SK-N-SH (cell line): ENCODE measurements at regions not wholly inside any gene's neighbourhood (a gene's known extent, or its start where the extent isn't known, plus 50 kb on each side); places are given as distances from the start of the nearest gene placed in this dataset.

Experiments used
- NRF1 ChIP-seq: IDR thresholded peaks from 2 replicates; pipeline ENCODE4 v1.6.1; 2012; ENCODE audit warnings: low read depth, mild to moderate bottlenecking, low read length
- POLR2AphosphoS5 ChIP-seq: IDR thresholded peaks from 2 replicates; pipeline ENCODE4 v1.6.1; 2012; ENCODE audit warnings: low read depth, low read length
- RAD21 ChIP-seq: IDR thresholded peaks from 2 replicates; pipeline ENCODE4 v1.6.1; 2012; ENCODE audit warnings: mild to moderate bottlenecking, low read length
- RXRA ChIP-seq: IDR thresholded peaks from 2 replicates; pipeline ENCODE4 v1.4.0; 2012; ENCODE audit warnings: low read depth, mild to moderate bottlenecking, borderline replicate concordance
- YY1 ChIP-seq: IDR thresholded peaks from 2 replicates; pipeline ENCODE4 v1.4.0; 2012; ENCODE audit warnings: low read depth, mild to moderate bottlenecking
- TF ChIP-seq, protein P1 (sequence below): fragments of 200-600 bp; sonication (generic); IDR thresholded peaks from 2 replicates; pipeline ENCODE4 v1.6.1; 2017; ENCODE audit warnings: antibody characterized with exemption, mild to moderate bottlenecking, moderate library complexity

GRCh38 chr10:112040696-112041095 lies 142.9 kb downstream of the GPAM start:
- TF ChIP-seq, protein P1, sequence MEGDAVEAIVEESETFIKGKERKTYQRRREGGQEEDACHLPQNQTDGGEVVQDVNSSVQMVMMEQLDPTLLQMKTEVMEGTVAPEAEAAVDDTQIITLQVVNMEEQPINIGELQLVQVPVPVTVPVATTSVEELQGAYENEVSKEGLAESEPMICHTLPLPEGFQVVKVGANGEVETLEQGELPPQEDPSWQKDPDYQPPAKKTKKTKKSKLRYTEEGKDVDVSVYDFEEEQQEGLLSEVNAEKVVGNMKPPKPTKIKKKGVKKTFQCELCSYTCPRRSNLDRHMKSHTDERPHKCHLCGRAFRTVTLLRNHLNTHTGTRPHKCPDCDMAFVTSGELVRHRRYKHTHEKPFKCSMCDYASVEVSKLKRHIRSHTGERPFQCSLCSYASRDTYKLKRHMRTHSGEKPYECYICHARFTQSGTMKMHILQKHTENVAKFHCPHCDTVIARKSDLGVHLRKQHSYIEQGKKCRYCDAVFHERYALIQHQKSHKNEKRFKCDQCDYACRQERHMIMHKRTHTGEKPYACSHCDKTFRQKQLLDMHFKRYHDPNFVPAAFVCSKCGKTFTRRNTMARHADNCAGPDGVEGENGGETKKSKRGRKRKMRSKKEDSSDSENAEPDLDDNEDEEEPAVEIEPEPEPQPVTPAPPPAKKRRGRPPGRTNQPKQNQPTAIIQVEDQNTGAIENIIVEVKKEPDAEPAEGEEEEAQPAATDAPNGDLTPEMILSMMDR, result no peak
- TF ChIP-seq RXRA, result no peak
- no peak for TF ChIP-seq RAD21
- no peak for TF ChIP-seq NRF1
- no peak for TF ChIP-seq POLR2AphosphoS5
- TF ChIP-seq YY1, result no peak
